T-helper 1 cell treated with Interleukin-12 subunit alpha and Interleukin-12 subunit beta and Interleukin-4 antibody, amounts not matched to agents 30 μg/mL and 1 μg/mL, for 36 hours (primary cell): ENCODE measurements at regions not wholly inside any gene's neighbourhood (a gene's known extent, or its start where the extent isn't known, plus 50 kb on each side); places are given as distances from the start of the nearest gene placed in this dataset.
"Not testable (repeated sequence)": the region's sequence is repeated elsewhere in the genome, so short reads cannot be mapped to it uniquely, and the experiment has no call there.

Experiments
- H3K27ac Mint-ChIP-seq: one replicate; pipeline ENCODE4 v1.8.0; 2021; ENCODE audit warnings: mild to moderate bottlenecking, mixed read lengths
- H3K27me3 Mint-ChIP-seq: one replicate; pipeline ENCODE4 v1.8.0; 2021; ENCODE audit warnings: low read depth, mixed read lengths
- H3K36me3 Mint-ChIP-seq: one replicate; pipeline ENCODE4 v1.8.0; 2021; ENCODE audit warnings: low read depth, mixed read lengths
- H3K4me1 Mint-ChIP-seq: one replicate; pipeline ENCODE4 v1.8.0; 2021; ENCODE audit warnings: low read depth, mixed read lengths
- H3K4me3 Mint-ChIP-seq: one replicate; pipeline ENCODE4 v1.8.0; 2021; ENCODE audit warnings: mild to moderate bottlenecking, moderate library complexity, mixed read lengths
- H3K9me3 Mint-ChIP-seq: one replicate; pipeline ENCODE4 v1.8.0; 2021; ENCODE audit warnings: mixed read lengths

- no peaks in the 10 kb centered on the region for H3K27me3 Mint-ChIP-seq
- H3K36me3 Mint-ChIP-seq, result peaks cover 20% of the 10 kb centered on the region
- H3K9me3 Mint-ChIP-seq, result no peaks in the 10 kb centered on the region
- H3K27ac Mint-ChIP-seq, result no peak overlapping the region
- H3K4me1 Mint-ChIP-seq, result peaks cover 42% of the 10 kb centered on the region
- no peak overlapping the region for H3K4me3 Mint-ChIP-seq
Observed at GRCh38 chr17:45581860-45582259, 91.3 kb upstream of the PLEKHM1 start.

- H3K4me3 Mint-ChIP-seq, result peak overlapping the region; percentile 87
- peak overlapping the region; percentile 92 for H3K27ac Mint-ChIP-seq
- no peaks in the 10 kb centered on the region for H3K27me3 Mint-ChIP-seq
- H3K9me3 Mint-ChIP-seq, result no peaks in the 10 kb centered on the region
- H3K4me1 Mint-ChIP-seq, result peaks cover 42% of the 10 kb centered on the region
- H3K36me3 Mint-ChIP-seq, result peaks cover 16% of the 10 kb centered on the region
Observed at GRCh38 chr17:45584092-45585036, 93.8 kb upstream of the PLEKHM1 start.

GRCh38 chr17:45585037-45585733 lies 94.7 kb upstream of the PLEKHM1 start:
- H3K27me3 Mint-ChIP-seq, H3K9me3 Mint-ChIP-seq: not testable (repeated sequence)
- H3K4me1 Mint-ChIP-seq, result peaks cover 35% of the 10 kb centered on the region
- H3K27ac Mint-ChIP-seq, result peak overlapping the region; percentile 87
- peaks cover 10% of the 10 kb centered on the region for H3K36me3 Mint-ChIP-seq
- peak overlapping the region; percentile 87 for H3K4me3 Mint-ChIP-seq

GRCh38 chr17:45585794-45586650 lies 95.5 kb upstream of the PLEKHM1 start:
- Mint-ChIP-seq H3K27ac (peak overlapping the region; percentile 87), H3K4me3 (peak overlapping the region; percentile 87)
- H3K36me3 Mint-ChIP-seq, result not testable (repeated sequence)

GRCh38 chr17:45586651-45586934 lies 96.1 kb upstream of the PLEKHM1 start:
- H3K4me3 Mint-ChIP-seq, H3K9me3 Mint-ChIP-seq, H3K27ac Mint-ChIP-seq, H3K27me3 Mint-ChIP-seq, H3K36me3 Mint-ChIP-seq: not testable (repeated sequence)
- H3K4me1 Mint-ChIP-seq, result peaks cover 30% of the 10 kb centered on the region

More at GRCh38 chr17:45585794-45586650, 95.5 kb upstream of the PLEKHM1 start:
- H3K27me3 Mint-ChIP-seq, H3K9me3 Mint-ChIP-seq: not testable (repeated sequence)
- H3K4me1 Mint-ChIP-seq, result peaks cover 31% of the 10 kb centered on the region

GRCh38 chr17:45592433-45592923 lies 102.0 kb upstream of the PLEKHM1 start:
- H3K4me1 Mint-ChIP-seq, result not testable (repeated sequence)

GRCh38 chr17:45596347-45596746 lies 105.8 kb upstream of the PLEKHM1 start:
- not testable (repeated sequence) for H3K36me3 Mint-ChIP-seq, H3K9me3 Mint-ChIP-seq, H3K4me1 Mint-ChIP-seq, H3K27ac Mint-ChIP-seq, H3K4me3 Mint-ChIP-seq
- peaks cover 28% of the 10 kb centered on the region for H3K27me3 Mint-ChIP-seq

More at GRCh38 chr17:45592433-45592923, 102.0 kb upstream of the PLEKHM1 start:
- peaks cover 25% of the 10 kb centered on the region for H3K27me3 Mint-ChIP-seq
- H3K9me3 Mint-ChIP-seq, H3K36me3 Mint-ChIP-seq, H3K4me3 Mint-ChIP-seq, H3K27ac Mint-ChIP-seq: not testable (repeated sequence)

- H3K4me3 Mint-ChIP-seq, H3K27ac Mint-ChIP-seq, H3K36me3 Mint-ChIP-seq, H3K27me3 Mint-ChIP-seq, H3K4me1 Mint-ChIP-seq, H3K9me3 Mint-ChIP-seq: not testable (repeated sequence)
Observed at GRCh38 chr17:45600052-45601012, 109.8 kb upstream of the PLEKHM1 start.

- H3K4me3 Mint-ChIP-seq, H3K4me1 Mint-ChIP-seq, H3K27ac Mint-ChIP-seq, H3K9me3 Mint-ChIP-seq, H3K27me3 Mint-ChIP-seq, H3K36me3 Mint-ChIP-seq: not testable (repeated sequence)
Observed at GRCh38 chr17:45601013-45601412, 110.5 kb upstream of the PLEKHM1 start.

- not testable (repeated sequence) for H3K27ac Mint-ChIP-seq, H3K4me3 Mint-ChIP-seq, H3K27me3 Mint-ChIP-seq, H3K9me3 Mint-ChIP-seq, H3K4me1 Mint-ChIP-seq, H3K36me3 Mint-ChIP-seq
Observed at GRCh38 chr17:45601605-45602539, 111.4 kb upstream of the PLEKHM1 start.

GRCh38 chr17:45605751-45606150 lies 115.2 kb upstream of the PLEKHM1 start:
- not testable (repeated sequence) for H3K4me3 Mint-ChIP-seq, H3K36me3 Mint-ChIP-seq, H3K27ac Mint-ChIP-seq, H3K27me3 Mint-ChIP-seq, H3K9me3 Mint-ChIP-seq, H3K4me1 Mint-ChIP-seq

- H3K4me3 Mint-ChIP-seq, result peak overlapping the region; percentile 81
- H3K27ac Mint-ChIP-seq, result peak overlapping the region; percentile 34
- H3K4me1 Mint-ChIP-seq, H3K36me3 Mint-ChIP-seq, H3K27me3 Mint-ChIP-seq, H3K9me3 Mint-ChIP-seq: not testable (repeated sequence)
Observed at GRCh38 chr17:45619984-45620405, 129.5 kb upstream of the PLEKHM1 start.

GRCh38 chr17:45620468-45620867 lies 129.9 kb upstream of the PLEKHM1 start:
- H3K4me1 Mint-ChIP-seq, H3K27me3 Mint-ChIP-seq, H3K9me3 Mint-ChIP-seq, H3K27ac Mint-ChIP-seq, H3K36me3 Mint-ChIP-seq: not testable (repeated sequence)
- H3K4me3 Mint-ChIP-seq, result peak overlapping the region; percentile 81
